GM21786 (cell line): ENCODE measurements at regions not wholly inside any gene's neighbourhood (a gene's known extent, or its start where the extent isn't known, plus 50 kb on each side); places are given as distances from the start of the nearest gene placed in this dataset.
"Not testable (repeated sequence)": the region's sequence is repeated elsewhere in the genome, so short reads cannot be mapped to it uniquely, and the experiment has no call there.

Experiments used
- ATAC-seq: cut with Tn5 transposase; IDR thresholded peaks from one replicate; pipeline ENCODE4 v1.9.1; 2021; ENCODE audit not compliant: unreplicated experiment

- ATAC-seq: no peak
Measured at GRCh38 chr7:153567426-153567825, 484.8 kb upstream of the DPP6 start.

- ATAC-seq: not testable (repeated sequence)
Measured at GRCh38 chr7:153569520-153569919, 482.7 kb upstream of the DPP6 start.

GRCh38 chr7:153576096-153576495, 476.1 kb upstream of the DPP6 start:
- ATAC-seq: no peak

GRCh38 chr7:153581419-153581818, 470.8 kb upstream of the DPP6 start:
- ATAC-seq: no peak

- ATAC-seq: no peak
Measured at GRCh38 chr7:153584132-153584531, 468.1 kb upstream of the DPP6 start.

- ATAC-seq: no peak
Measured at GRCh38 chr7:153588586-153588985, 463.6 kb upstream of the DPP6 start.

GRCh38 chr7:153590136-153590535, 462.1 kb upstream of the DPP6 start:
- ATAC-seq: no peak

- no peak for ATAC-seq
Measured at GRCh38 chr7:153590571-153590970, 461.6 kb upstream of the DPP6 start.

- ATAC-seq: no peak
Measured at GRCh38 chr7:153607354-153607753, 444.8 kb upstream of the DPP6 start.

GRCh38 chr7:153616711-153617325, 435.4 kb upstream of the DPP6 start:
- ATAC-seq: no peak

GRCh38 chr7:153627323-153627722, 424.9 kb upstream of the DPP6 start:
- ATAC-seq: no peak

GRCh38 chr7:153628406-153628805, 423.8 kb upstream of the DPP6 start:
- ATAC-seq: no peak

GRCh38 chr7:153628825-153629224, 423.4 kb upstream of the DPP6 start:
- ATAC-seq: no peak

- no peak for ATAC-seq
Measured at GRCh38 chr7:153638821-153639435, 413.3 kb upstream of the DPP6 start.

- peak; percentile 75 for ATAC-seq
Measured at GRCh38 chr7:153640586-153640985, 411.6 kb upstream of the DPP6 start.

- no peak for ATAC-seq
Measured at GRCh38 chr7:153641199-153641598, 411.0 kb upstream of the DPP6 start.

GRCh38 chr7:153642989-153643388, 409.2 kb upstream of the DPP6 start:
- ATAC-seq: no peak

- ATAC-seq: no peak
Measured at GRCh38 chr7:153657182-153657800, 394.9 kb upstream of the DPP6 start.

- no peak for ATAC-seq
Measured at GRCh38 chr7:153675131-153675530, 377.1 kb upstream of the DPP6 start.

GRCh38 chr7:153682628-153683027, 369.6 kb upstream of the DPP6 start:
- ATAC-seq: no peak

- no peak for ATAC-seq
Measured at GRCh38 chr7:153696242-153696641, 356.0 kb upstream of the DPP6 start.

GRCh38 chr7:153698046-153698445, 354.2 kb upstream of the DPP6 start:
- ATAC-seq: no peak

- ATAC-seq: no peak
Measured at GRCh38 chr7:153701678-153702077, 350.5 kb upstream of the DPP6 start.
